ENCODE measurements at regions not wholly inside any gene's neighbourhood (a gene's known extent, or its start where the extent isn't known, plus 50 kb on each side); places are given as distances from the start of the nearest gene placed in this dataset.

GRCh38 chr2:177042311-177042710 lies 170.3 kb upstream of the HNRNPA3 start:
- H3K27ac ChIP-seq (ENCODE audit: low read length): no peak overlapping the region
- H3K4me3 ChIP-seq (ENCODE audit: low read length): no peak overlapping the region
- ATAC-seq (no peak), DNase-seq (no peak)
- no TSS peak for BruUV-seq (replicated peaks)
- ChIA-PET POLR2A (ENCODE audit: unreplicated experiment) (no interaction called here), CTCF (no interaction called here)
- H2AFZ ChIP-seq (ENCODE audit: low read length): no peak overlapping the region
- H3K9ac ChIP-seq (ENCODE audit: low read length): no peak overlapping the region
- no peaks in the 10 kb centered on the region for H3F3A ChIP-seq (ENCODE audit: low read length, unreplicated experiment)
- H3K9me2 ChIP-seq (replicated peaks; ENCODE audit: low read length): no peaks in the 10 kb centered on the region
- no peaks in the 10 kb centered on the region for H3K36me3 ChIP-seq (ENCODE audit: low read depth, low read length)
- H3K27me3 ChIP-seq (ENCODE audit: low read length): peaks cover 96% of the 10 kb centered on the region
- no peak for TF ChIP-seq CTCF (conservative IDR thresholded peaks at IDR 0.05; ENCODE audit: low read depth, low read length)
- TF ChIP-seq EZH2phosphoT487 (IDR thresholded peaks at IDR 0.05; ENCODE audit: borderline replicate concordance, low read length): no peak
- no peak for TF ChIP-seq EZH2 (IDR thresholded peaks at IDR 0.05; ENCODE audit: low read length, unreplicated experiment)
- intact Hi-C loops (cut with micrococcal nuclease): no loop called here
- no peaks in the 10 kb centered on the region for H4K20me1 ChIP-seq (ENCODE audit: low read length)
- no peaks in the 10 kb centered on the region for H3K4me1 ChIP-seq (ENCODE audit: insufficient read depth, low read length)
- H3K4me2 ChIP-seq (ENCODE audit: low read length): no peak overlapping the region
- H3K79me2 ChIP-seq (ENCODE audit: low read length): no peaks in the 10 kb centered on the region
- no peaks in the 10 kb centered on the region for H3K9me3 ChIP-seq (ENCODE audit: low read length)

GRCh38 chr2:177044671-177045070 lies 167.9 kb upstream of the HNRNPA3 start:
- Histone ChIP-seq H4K20me1 (ENCODE audit: low read length) (no peaks in the 10 kb centered on the region), H3K27me3 (ENCODE audit: low read length) (peaks cover 93% of the 10 kb centered on the region), H3K4me3 (ENCODE audit: low read length) (no peak overlapping the region), H3K36me3 (ENCODE audit: low read depth, low read length) (no peaks in the 10 kb centered on the region), H3F3A (ENCODE audit: low read length, unreplicated experiment) (no peaks in the 10 kb centered on the region), H3K9me3 (ENCODE audit: low read length) (no peaks in the 10 kb centered on the region), H3K4me1 (ENCODE audit: insufficient read depth, low read length) (no peaks in the 10 kb centered on the region), H3K4me2 (ENCODE audit: low read length) (no peak overlapping the region), H3K79me2 (ENCODE audit: low read length) (no peaks in the 10 kb centered on the region), H3K27ac (ENCODE audit: low read length) (no peak overlapping the region), H2AFZ (ENCODE audit: low read length) (no peak overlapping the region), H3K9me2 (replicated peaks; ENCODE audit: low read length) (no peaks in the 10 kb centered on the region), H3K9ac (ENCODE audit: low read length) (no peak overlapping the region)
- BruUV-seq (replicated peaks): no TSS peak
- intact Hi-C loops (cut with micrococcal nuclease): no loop called here
- DNase-seq (no peak), ATAC-seq (no peak)
- TF ChIP-seq EZH2phosphoT487 (IDR thresholded peaks at IDR 0.05; ENCODE audit: borderline replicate concordance, low read length): no peak
- TF ChIP-seq EZH2 (IDR thresholded peaks at IDR 0.05; ENCODE audit: low read length, unreplicated experiment): no peak
- no peak for TF ChIP-seq CTCF (conservative IDR thresholded peaks at IDR 0.05; ENCODE audit: low read depth, low read length)
- ChIA-PET POLR2A (ENCODE audit: unreplicated experiment) (no interaction called here), CTCF (no interaction called here)

GRCh38 chr2:177048981-177049380 lies 163.6 kb upstream of the HNRNPA3 start:
- Histone ChIP-seq H3K9me3 (ENCODE audit: low read length) (no peaks in the 10 kb centered on the region), H3K36me3 (ENCODE audit: low read depth, low read length) (no peaks in the 10 kb centered on the region), H3K9ac (ENCODE audit: low read length) (no peak overlapping the region), H3K4me2 (ENCODE audit: low read length) (no peak overlapping the region), H4K20me1 (ENCODE audit: low read length) (no peaks in the 10 kb centered on the region), H3K9me2 (replicated peaks; ENCODE audit: low read length) (no peaks in the 10 kb centered on the region), H2AFZ (ENCODE audit: low read length) (no peak overlapping the region), H3K79me2 (ENCODE audit: low read length) (no peaks in the 10 kb centered on the region), H3F3A (ENCODE audit: low read length, unreplicated experiment) (no peaks in the 10 kb centered on the region), H3K27me3 (ENCODE audit: low read length) (peaks cover 81% of the 10 kb centered on the region), H3K4me3 (ENCODE audit: low read length) (no peak overlapping the region), H3K4me1 (ENCODE audit: insufficient read depth, low read length) (no peaks in the 10 kb centered on the region), H3K27ac (ENCODE audit: low read length) (no peak overlapping the region)
- ATAC-seq (no peak), DNase-seq (no peak)
- ChIA-PET CTCF (no interaction called here), POLR2A (ENCODE audit: unreplicated experiment) (no interaction called here)
- intact Hi-C loops (cut with micrococcal nuclease): no loop called here
- no TSS peak for BruUV-seq (replicated peaks)
- TF ChIP-seq EZH2phosphoT487 (IDR thresholded peaks at IDR 0.05; ENCODE audit: borderline replicate concordance, low read length): no peak
- TF ChIP-seq EZH2 (IDR thresholded peaks at IDR 0.05; ENCODE audit: low read length, unreplicated experiment): no peak
- TF ChIP-seq CTCF (conservative IDR thresholded peaks at IDR 0.05; ENCODE audit: low read depth, low read length): no peak
